HuH-7.5 (cell line): ENCODE measurements at regions not wholly inside any gene's neighbourhood (a gene's known extent, or its start where the extent isn't known, plus 50 kb on each side); places are given as distances from the start of the nearest gene placed in this dataset.

ENCODE experiments used
- DNase-seq: peaks from one replicate; pipeline ENCODE4 v3.0.0; 2011; ENCODE audit warnings: low spot score

- DNase-seq, result no peak
Measured at GRCh38 chr16:72502594-72503005, 330.6 kb upstream of the PMFBP1 start.

DNA sequence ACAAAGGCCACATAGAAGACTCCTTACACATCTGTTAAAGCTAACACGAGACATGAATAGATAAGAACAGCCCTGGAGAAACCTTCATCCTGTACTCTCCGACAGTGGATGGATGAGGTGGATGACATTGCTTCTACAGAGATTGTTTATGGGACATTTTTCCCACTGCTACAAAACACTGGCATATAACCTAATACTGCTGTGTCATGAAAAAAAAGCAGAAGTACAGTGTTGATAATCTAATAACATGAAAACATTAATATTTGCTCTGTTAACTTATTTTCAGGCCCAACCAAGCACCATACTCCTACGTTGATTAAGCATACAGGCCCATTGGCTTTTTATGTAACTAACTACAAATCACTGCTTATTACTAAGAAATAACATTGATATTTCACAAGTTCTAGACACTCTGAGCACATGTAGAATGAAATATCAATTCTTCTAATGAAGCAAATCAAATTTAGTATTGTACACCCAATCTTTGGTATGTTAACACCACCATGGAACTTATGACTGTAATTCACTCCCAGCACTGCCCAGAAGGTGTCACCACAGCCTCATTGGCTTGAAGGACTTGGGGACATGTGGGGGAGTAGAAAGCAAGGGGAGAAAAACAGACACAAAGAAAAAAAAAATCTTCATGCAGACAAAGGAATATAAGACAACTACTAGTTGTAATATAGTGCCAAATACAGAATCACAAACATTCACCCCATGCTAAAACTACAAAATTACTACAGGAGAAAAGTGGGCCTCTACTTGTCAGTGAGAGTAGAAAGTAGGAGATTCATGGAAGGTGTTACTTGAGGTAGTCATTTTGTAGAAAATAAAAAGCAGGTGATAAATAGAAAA, 330.0 kb upstream of the PMFBP1 start:
- peak; percentile 56 for DNase-seq

DNA sequence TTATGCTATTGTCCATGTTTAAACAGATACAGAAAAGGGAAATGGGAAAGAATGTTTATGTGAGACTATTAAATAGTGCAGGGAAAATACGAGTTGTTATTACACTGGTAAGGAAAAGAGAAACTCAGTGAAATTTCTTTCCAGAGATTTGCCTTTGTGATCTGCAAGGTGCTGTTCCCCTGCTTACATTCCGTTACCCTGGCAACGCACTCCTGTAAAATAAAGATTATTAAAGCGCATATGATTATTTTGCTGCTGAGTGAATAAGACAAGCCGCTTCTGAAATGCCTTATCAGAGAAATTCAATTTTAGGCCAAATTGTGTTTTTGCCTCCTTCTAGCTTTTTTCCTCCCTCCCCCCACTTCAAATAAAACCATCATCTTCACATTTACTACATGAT, 328.6 kb upstream of the PMFBP1 start:
- DNase-seq, result no peak

- DNase-seq, result no peak
Measured at GRCh38 chr16:72493716-72494415, 321.9 kb upstream of the PMFBP1 start.

- no peak for DNase-seq
Measured at GRCh38 chr16:72487283-72487682, 315.3 kb upstream of the PMFBP1 start.

- no peak for DNase-seq
Measured at GRCh38 chr16:72482695-72483094, 310.7 kb upstream of the PMFBP1 start.

DNA sequence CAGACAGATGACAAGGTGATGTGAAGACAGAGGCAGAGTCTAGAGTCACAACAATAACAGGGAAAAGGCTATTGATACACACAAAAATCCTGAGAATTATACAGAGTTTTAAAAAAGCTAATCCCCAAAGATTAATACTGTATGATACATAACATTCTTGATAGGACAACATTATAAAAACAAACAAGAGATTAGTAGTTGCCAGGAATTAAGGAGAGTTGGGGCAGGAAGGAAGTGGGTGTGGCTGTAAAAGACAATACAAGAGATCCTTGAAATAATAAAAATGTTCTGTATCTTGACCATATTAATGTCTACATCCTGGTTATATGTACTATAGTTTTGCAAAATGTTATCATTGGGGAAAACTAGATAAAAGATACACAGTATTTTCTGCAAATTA, 309.5 kb upstream of the PMFBP1 start:
- DNase-seq, result no peak

GRCh38 chr16:72480911-72481310, 309.0 kb upstream of the PMFBP1 start:
- no peak for DNase-seq

DNA sequence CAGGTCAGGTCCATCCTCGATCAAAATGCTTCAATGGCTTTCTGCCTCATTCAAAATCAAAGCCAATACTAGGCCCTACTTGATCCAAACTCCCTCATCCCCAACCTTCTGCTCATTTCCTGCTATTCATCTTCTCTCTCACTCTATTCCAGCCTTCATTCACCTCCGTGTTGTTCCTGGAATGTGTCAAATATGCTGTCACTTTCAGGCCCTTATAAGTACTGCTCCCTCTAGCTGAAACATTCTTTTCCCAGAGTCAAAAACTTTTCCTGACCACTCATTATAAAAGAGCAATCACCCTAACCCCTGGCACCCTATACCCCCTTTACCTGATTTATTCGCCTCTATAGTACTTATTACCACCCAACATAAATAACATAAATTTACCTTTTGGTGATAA, 303.7 kb upstream of the PMFBP1 start:
- DNase-seq, result no peak

- no peak for DNase-seq
Measured at GRCh38 chr16:72474501-72475123, 302.7 kb upstream of the PMFBP1 start.

GRCh38 chr16:72473631-72474030, 301.7 kb upstream of the PMFBP1 start:
- no peak for DNase-seq

- no peak for DNase-seq
Measured at GRCh38 chr16:72471317-72471924, 299.5 kb upstream of the PMFBP1 start.

DNA sequence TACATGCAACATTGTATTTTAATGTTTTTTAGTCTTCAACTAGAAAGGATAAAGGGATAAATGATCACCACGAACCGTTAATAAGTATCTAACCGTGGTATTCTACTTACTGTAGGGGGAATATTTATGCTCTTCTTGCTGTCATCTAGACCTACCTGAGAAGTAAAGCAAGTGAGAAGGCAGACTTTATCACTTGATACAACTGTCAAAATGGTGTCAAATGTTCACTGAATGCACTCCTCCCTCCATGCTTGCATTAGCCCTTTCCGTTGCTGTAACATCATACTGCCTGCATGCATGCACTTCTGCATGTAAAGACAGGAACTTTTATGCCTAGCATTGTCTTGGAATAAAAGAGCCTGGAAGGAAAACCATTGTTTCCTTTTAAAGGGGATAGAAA, 298.6 kb upstream of the PMFBP1 start:
- no peak for DNase-seq

- DNase-seq, result no peak
Measured at GRCh38 chr16:72469932-72470331, 298.0 kb upstream of the PMFBP1 start.

DNA sequence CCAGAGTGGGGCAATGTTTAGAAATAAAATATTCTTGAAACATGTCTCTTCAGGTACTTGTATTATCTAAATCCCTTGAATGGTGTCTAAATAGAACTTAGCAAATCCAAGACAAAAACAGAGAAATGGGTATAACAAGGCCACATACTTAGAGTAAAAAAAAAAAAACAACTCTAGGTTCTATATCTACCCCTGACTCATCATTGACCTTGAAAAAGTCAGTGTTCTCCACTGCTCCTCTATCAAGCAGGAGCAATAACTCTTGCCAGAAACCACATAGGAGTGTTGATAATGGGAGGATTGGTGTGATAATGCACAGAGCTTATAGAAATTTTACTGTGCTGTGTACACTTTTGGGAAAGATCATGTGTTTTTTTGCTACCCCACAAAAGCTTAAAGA, 296.6 kb upstream of the PMFBP1 start:
- DNase-seq, result no peak

GRCh38 chr16:72467157-72467759, 295.3 kb upstream of the PMFBP1 start:
- DNase-seq, result peak; percentile 7

DNA sequence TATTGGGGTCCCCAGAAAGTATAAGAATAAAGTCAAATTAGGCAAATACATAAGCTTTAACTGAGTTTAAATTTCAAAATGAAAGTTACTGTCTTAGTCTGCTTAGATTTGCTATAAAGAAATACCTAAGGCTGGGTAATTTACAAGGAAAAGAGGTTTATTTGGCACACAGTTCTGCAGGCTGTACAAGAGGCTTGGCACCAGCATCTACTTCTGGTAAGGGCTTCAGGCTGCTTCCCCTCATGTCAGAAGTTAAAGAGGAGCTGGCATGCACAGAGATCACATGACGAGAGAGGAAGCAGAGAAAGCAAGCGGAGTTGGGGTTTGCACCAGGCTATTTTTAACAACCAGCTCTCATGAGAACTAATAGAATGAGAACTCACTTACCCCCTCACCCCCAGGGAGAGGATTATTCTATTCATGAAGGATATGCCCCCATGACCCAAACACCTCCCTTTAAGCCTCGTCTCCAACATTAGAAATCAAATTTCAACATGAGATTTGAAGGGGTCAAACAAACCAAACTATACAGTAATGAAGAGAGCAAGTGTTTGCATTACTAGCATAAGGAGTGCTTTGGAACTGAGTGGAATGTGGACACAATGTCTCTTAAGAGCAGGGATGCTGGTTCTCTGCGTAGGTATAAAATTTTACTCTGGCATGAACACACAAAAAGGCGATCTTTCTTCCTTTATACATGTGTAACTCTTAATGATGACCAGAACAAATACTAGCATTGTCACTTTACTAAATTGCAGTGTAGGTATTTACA, 292.8 kb upstream of the PMFBP1 start:
- no peak for DNase-seq

- no peak for DNase-seq
Measured at GRCh38 chr16:72464052-72464451, 292.1 kb upstream of the PMFBP1 start.

- DNase-seq, result no peak
Measured at GRCh38 chr16:72458035-72458434, 286.1 kb upstream of the PMFBP1 start.

GRCh38 chr16:72457243-72457940, 285.4 kb upstream of the PMFBP1 start:
- DNase-seq, result no peak
